ENCODE measurements at regions not wholly inside any gene's neighbourhood (a gene's known extent, or its start where the extent isn't known, plus 50 kb on each side); places are given as distances from the start of the nearest gene placed in this dataset.
"Not testable (repeated sequence)": the region's sequence is repeated elsewhere in the genome, so short reads cannot be mapped to it uniquely, and the experiment has no call there.

GRCh38 chr21:8987896-8988295 lies 1533.5 kb upstream of the TPTE start:
- in situ Hi-C loops (cut with MboI; ENCODE audit: low pct_unique_long_range_greater_than_20kb, low sequenced_read_pairs, unreplicated experiment); DNase-seq (ENCODE audit: low spot score): not testable (repeated sequence)

GRCh38 chr21:8988696-8989095 lies 1532.7 kb upstream of the TPTE start:
- in situ Hi-C loops (cut with MboI; ENCODE audit: low pct_unique_long_range_greater_than_20kb, low sequenced_read_pairs, unreplicated experiment): no loop called here
- no peak for DNase-seq (ENCODE audit: low spot score)
- TF ChIP-seq CTCF (IDR thresholded peaks at IDR 0.05; ENCODE audit: extremely low read depth, insufficient read depth, missing control alignments): no peak

- in situ Hi-C loops (cut with MboI; ENCODE audit: low pct_unique_long_range_greater_than_20kb, low sequenced_read_pairs, unreplicated experiment): no loop called here
- TF ChIP-seq CTCF (IDR thresholded peaks at IDR 0.05; ENCODE audit: extremely low read depth, insufficient read depth, missing control alignments): no peak
- peak; percentile 42 for DNase-seq (ENCODE audit: low spot score)
These were observed 1532.1 kb upstream of the TPTE start for GRCh38 chr21:8989261-8989711.

- no peak for TF ChIP-seq CTCF (IDR thresholded peaks at IDR 0.05; ENCODE audit: extremely low read depth, insufficient read depth, missing control alignments)
- peak; percentile 35 for DNase-seq (ENCODE audit: low spot score)
- in situ Hi-C loops (cut with MboI; ENCODE audit: low pct_unique_long_range_greater_than_20kb, low sequenced_read_pairs, unreplicated experiment): no loop called here
These were observed 1531.6 kb upstream of the TPTE start for GRCh38 chr21:8989721-8990325.

- in situ Hi-C loops (cut with MboI; ENCODE audit: low pct_unique_long_range_greater_than_20kb, low sequenced_read_pairs, unreplicated experiment): no loop called here
- DNase-seq (ENCODE audit: low spot score): peak; percentile 35
- no peak for TF ChIP-seq CTCF (IDR thresholded peaks at IDR 0.05; ENCODE audit: extremely low read depth, insufficient read depth, missing control alignments)
These were observed 1530.9 kb upstream of the TPTE start for GRCh38 chr21:8990326-8991087.

GRCh38 chr21:8991088-8991907 lies 1530.1 kb upstream of the TPTE start:
- TF ChIP-seq CTCF (IDR thresholded peaks at IDR 0.05; ENCODE audit: extremely low read depth, insufficient read depth, missing control alignments): no peak
- in situ Hi-C loops (cut with MboI; ENCODE audit: low pct_unique_long_range_greater_than_20kb, low sequenced_read_pairs, unreplicated experiment): no loop called here
- no peak for DNase-seq (ENCODE audit: low spot score)

Measured in GM13977 (cell line).